Smooth muscle cell (in vitro differentiated cells): ENCODE measurements at regions not wholly inside any gene's neighbourhood (a gene's known extent, or its start where the extent isn't known, plus 50 kb on each side); places are given as distances from the start of the nearest gene placed in this dataset.

Experiments used
- DNase-seq: peaks from one replicate; lab custom pipeline; 2025; ENCODE audit not compliant: unreplicated experiment; lab: John Stamatoyannopoulos, UW
- H2AFZ ChIP-seq: fragments of 200-600 bp; sonication (generic); 2 replicates; pipeline ENCODE4 v1.6.0; 2016; ENCODE audit warnings: antibody characterized with exemption, low read depth, mild to moderate bottlenecking
- H3F3A ChIP-seq: fragments of 200-600 bp; sonication (generic); 2 replicates; pipeline ENCODE4 v1.6.0; 2017; ENCODE audit warnings: antibody characterized with exemption, low read depth
- H3K27ac ChIP-seq: fragments of 200-600 bp; sonication (generic); 2 replicates; pipeline ENCODE4 v1.5.1; 2016; ENCODE audit warnings: low read depth, mild to moderate bottlenecking
- H3K27me3 ChIP-seq: fragments of 200-600 bp; sonication (generic); 2 replicates; pipeline ENCODE4 v1.6.1; 2016; ENCODE audit warnings: low read depth, mild to moderate bottlenecking
- H3K36me3 ChIP-seq: fragments of 200-600 bp; sonication (generic); 2 replicates; pipeline ENCODE4 v1.5.1; 2016; ENCODE audit warnings: low read depth
- H3K4me1 ChIP-seq: fragments of 200-600 bp; sonication (generic); 2 replicates; pipeline ENCODE4 v1.5.1; 2016; ENCODE audit warnings: low read depth
- H3K4me2 ChIP-seq: fragments of 200-600 bp; sonication (generic); 2 replicates; pipeline ENCODE4 v1.6.0; 2016; ENCODE audit warnings: mild to moderate bottlenecking
- H3K4me3 ChIP-seq: fragments of 200-600 bp; sonication (generic); 2 replicates; pipeline ENCODE4 v1.5.1; 2016; ENCODE audit warnings: mild to moderate bottlenecking
- H3K79me2 ChIP-seq: fragments of 200-600 bp; sonication (generic); 2 replicates; pipeline ENCODE4 v1.6.0; 2016; ENCODE audit warnings: low read depth, mild to moderate bottlenecking
- H3K9ac ChIP-seq: fragments of 200-600 bp; sonication (generic); 2 replicates; pipeline ENCODE4 v1.6.0; 2016; ENCODE audit warnings: low read depth
- H3K9me3 ChIP-seq: fragments of 200-600 bp; sonication (generic); replicated peaks from 2 replicates; pipeline ENCODE4 v1.5.1; 2016; ENCODE audit warnings: low read depth
- H4K20me1 ChIP-seq: fragments of 200-600 bp; sonication (generic); 2 replicates; pipeline ENCODE4 v1.6.0; 2016; ENCODE audit warnings: low read depth
- WGBS: methylation state at CpG from one replicate; pipeline ENCODE4 v1.1.7; 2016; ENCODE audit warnings: low lambda C conversion rate; 5-methylcytosine and 5-hydroxymethylcytosine counted together
- TF ChIP-seq, protein P1 (sequence below): fragments of 200-600 bp; sonication (generic); IDR thresholded peaks from 2 replicates; pipeline ENCODE4 v1.5.1; 2017; ENCODE audit warnings: borderline replicate concordance, mild to moderate bottlenecking, antibody characterized with exemption; ENCODE audit not compliant: insufficient read depth, poor library complexity, severe bottlenecking

DNA sequence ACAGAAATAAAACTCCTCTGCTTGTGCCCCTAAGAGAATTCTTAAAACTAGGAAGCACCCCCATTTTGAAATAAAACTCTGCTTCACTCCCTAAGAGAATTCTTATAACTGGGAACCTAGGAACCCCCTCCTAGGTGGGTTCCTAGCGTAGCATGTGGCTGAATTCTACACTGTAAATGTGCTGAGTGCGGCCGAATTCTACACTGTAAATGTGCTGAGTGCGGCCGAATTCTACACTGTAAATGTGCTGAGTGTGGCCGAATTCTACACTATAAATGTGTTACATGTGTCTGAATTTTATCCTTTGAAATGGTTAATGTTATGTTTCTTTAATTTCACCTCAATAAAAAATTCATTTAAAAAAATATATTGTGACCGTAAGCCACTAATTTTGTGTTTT lies 79.3 kb downstream of the PSMB1 start:
- Histone ChIP-seq H4K20me1 (no peaks in the 10 kb centered on the region), H3K4me1 (no peaks in the 10 kb centered on the region), H3K36me3 (no peaks in the 10 kb centered on the region), H3K79me2 (no peaks in the 10 kb centered on the region), H3F3A (no peaks in the 10 kb centered on the region), H3K4me3 (no peak overlapping the region), H3K27ac (no peak overlapping the region), H2AFZ (no peak overlapping the region), H3K4me2 (no peak overlapping the region), H3K27me3 (peaks cover 8% of the 10 kb centered on the region), H3K9ac (no peak overlapping the region), H3K9me3 (no peaks in the 10 kb centered on the region)
- 94% methylated on average over 7 of the region's 7 CpGs for WGBS
- TF ChIP-seq, protein P1, sequence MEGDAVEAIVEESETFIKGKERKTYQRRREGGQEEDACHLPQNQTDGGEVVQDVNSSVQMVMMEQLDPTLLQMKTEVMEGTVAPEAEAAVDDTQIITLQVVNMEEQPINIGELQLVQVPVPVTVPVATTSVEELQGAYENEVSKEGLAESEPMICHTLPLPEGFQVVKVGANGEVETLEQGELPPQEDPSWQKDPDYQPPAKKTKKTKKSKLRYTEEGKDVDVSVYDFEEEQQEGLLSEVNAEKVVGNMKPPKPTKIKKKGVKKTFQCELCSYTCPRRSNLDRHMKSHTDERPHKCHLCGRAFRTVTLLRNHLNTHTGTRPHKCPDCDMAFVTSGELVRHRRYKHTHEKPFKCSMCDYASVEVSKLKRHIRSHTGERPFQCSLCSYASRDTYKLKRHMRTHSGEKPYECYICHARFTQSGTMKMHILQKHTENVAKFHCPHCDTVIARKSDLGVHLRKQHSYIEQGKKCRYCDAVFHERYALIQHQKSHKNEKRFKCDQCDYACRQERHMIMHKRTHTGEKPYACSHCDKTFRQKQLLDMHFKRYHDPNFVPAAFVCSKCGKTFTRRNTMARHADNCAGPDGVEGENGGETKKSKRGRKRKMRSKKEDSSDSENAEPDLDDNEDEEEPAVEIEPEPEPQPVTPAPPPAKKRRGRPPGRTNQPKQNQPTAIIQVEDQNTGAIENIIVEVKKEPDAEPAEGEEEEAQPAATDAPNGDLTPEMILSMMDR = no peak
- no peak for DNase-seq

DNA sequence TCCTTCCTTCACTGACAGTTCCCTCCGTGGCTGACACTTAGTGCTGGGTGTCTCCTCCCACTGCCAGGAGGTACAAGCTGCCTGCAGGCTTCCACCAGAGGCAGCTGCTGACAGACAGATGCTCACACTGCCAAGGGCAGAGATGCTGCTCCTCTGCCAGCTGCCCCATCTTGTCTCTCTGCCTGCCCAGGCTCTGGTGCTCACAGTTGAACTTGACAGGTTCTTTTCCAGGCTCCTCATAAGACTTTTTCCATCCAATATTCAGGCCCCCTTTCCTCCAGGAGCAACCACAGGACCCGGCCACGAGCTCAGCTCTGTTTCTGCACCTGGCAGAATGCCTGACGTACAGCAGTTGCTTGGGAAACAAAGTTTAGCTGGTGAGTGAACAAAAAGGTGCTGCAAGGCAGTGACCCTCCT lies 79.8 kb downstream of the PSMB1 start:
- no peak overlapping the region for H2AFZ ChIP-seq
- H3K27me3 ChIP-seq = peaks cover 8% of the 10 kb centered on the region
- H3K79me2 ChIP-seq = no peaks in the 10 kb centered on the region
- H3K9me3 ChIP-seq = no peaks in the 10 kb centered on the region
- no peaks in the 10 kb centered on the region for H3K36me3 ChIP-seq
- no peaks in the 10 kb centered on the region for H4K20me1 ChIP-seq
- 73% methylated on average over 4 of the region's 4 CpGs for WGBS
- H3F3A ChIP-seq = no peaks in the 10 kb centered on the region
- H3K4me1 ChIP-seq = no peaks in the 10 kb centered on the region
- H3K4me3 ChIP-seq = no peak overlapping the region
- H3K9ac ChIP-seq = no peak overlapping the region
- no peak overlapping the region for H3K27ac ChIP-seq
- TF ChIP-seq, protein P1 = no peak
- no peak overlapping the region for H3K4me2 ChIP-seq
- no peak for DNase-seq

DNA sequence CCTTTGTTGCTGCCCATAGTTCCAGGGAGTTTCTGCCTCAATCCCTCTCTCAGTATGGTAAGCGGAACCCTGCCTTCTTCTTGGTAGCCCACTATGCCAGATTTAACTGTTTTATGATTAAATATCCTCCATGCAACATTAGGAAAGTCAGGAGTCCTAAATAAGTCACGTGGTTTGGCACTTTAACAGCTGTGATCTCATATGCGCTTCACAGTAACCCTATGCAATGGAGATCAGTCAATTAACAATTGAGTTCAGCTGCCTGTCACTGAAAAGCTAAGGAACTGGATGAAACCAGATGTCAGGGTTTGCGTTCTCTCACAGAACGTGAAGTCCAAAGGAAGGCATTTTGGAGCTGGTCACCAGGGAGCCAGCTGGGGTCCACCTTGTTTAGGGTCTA lies 81.6 kb downstream of the PSMB1 start:
- Histone ChIP-seq H3K36me3 (no peaks in the 10 kb centered on the region), H3K27me3 (peaks cover 8% of the 10 kb centered on the region), H3K27ac (no peak overlapping the region), H3K4me2 (no peak overlapping the region), H3F3A (no peaks in the 10 kb centered on the region), H3K9me3 (no peaks in the 10 kb centered on the region), H3K79me2 (no peaks in the 10 kb centered on the region), H2AFZ (no peak overlapping the region), H3K9ac (no peak overlapping the region), H4K20me1 (no peaks in the 10 kb centered on the region), H3K4me3 (no peak overlapping the region), H3K4me1 (no peaks in the 10 kb centered on the region)
- TF ChIP-seq, protein P1 = no peak
- 92% methylated on average over 5 of the region's 5 CpGs for WGBS
- no peak for DNase-seq

DNA sequence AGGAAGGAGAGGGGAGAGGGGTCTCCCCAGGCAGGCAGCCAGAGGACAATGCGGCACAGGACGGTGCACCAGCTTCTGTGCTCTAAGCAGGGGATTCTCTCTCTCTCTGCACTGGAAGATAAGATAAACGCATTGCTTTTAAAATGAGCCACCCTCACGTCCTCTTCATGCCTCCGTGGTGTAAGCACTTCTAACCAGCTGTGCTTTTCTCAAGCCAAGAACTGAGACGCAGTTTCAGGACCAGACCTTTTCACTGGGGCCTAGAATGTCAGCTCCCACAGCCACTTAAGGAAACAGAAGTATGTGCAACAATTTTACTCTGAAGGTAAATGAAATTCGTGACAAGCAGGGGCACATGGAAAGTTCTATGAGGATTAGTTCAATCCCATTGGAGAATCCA lies 82.4 kb downstream of the PSMB1 start:
- 28% methylated on average over 7 of the region's 7 CpGs for WGBS
- DNase-seq = no peak

More for the DNA sequence above, 82.4 kb downstream of the PSMB1 start:
- H3K36me3 ChIP-seq = no peaks in the 10 kb centered on the region
- peaks cover 8% of the 10 kb centered on the region for H3K27me3 ChIP-seq
- no peak overlapping the region for H3K9ac ChIP-seq
- TF ChIP-seq, protein P1 = no peak
- H3K4me1 ChIP-seq = no peaks in the 10 kb centered on the region
- H3K79me2 ChIP-seq = no peaks in the 10 kb centered on the region
- no peaks in the 10 kb centered on the region for H3F3A ChIP-seq
- no peak overlapping the region for H3K4me3 ChIP-seq
- H4K20me1 ChIP-seq = no peaks in the 10 kb centered on the region
- no peak overlapping the region for H3K4me2 ChIP-seq
- H3K9me3 ChIP-seq = no peaks in the 10 kb centered on the region
- no peak overlapping the region for H2AFZ ChIP-seq
- no peak overlapping the region for H3K27ac ChIP-seq
